Activated CD8-positive, alpha-beta memory T cell treated with anti-CD3 and anti-CD28 coated beads for 1 hour (primary cell): ENCODE measurements at regions not wholly inside any gene's neighbourhood (a gene's known extent, or its start where the extent isn't known, plus 50 kb on each side); places are given as distances from the start of the nearest gene placed in this dataset.

ENCODE experiments used
- DNase-seq, 2 donors: peaks; one replicate each; pipeline ENCODE4 v3.0.0-alpha.2; 2020; ENCODE audit warnings: low read depth in 1 of 2; ENCODE audit errors: extremely low read depth in 1 of 2

- DNase-seq, result no peak
Observed at GRCh38 chr20:50297498-50298376, 107.1 kb downstream of the CEBPB start.

DNA sequence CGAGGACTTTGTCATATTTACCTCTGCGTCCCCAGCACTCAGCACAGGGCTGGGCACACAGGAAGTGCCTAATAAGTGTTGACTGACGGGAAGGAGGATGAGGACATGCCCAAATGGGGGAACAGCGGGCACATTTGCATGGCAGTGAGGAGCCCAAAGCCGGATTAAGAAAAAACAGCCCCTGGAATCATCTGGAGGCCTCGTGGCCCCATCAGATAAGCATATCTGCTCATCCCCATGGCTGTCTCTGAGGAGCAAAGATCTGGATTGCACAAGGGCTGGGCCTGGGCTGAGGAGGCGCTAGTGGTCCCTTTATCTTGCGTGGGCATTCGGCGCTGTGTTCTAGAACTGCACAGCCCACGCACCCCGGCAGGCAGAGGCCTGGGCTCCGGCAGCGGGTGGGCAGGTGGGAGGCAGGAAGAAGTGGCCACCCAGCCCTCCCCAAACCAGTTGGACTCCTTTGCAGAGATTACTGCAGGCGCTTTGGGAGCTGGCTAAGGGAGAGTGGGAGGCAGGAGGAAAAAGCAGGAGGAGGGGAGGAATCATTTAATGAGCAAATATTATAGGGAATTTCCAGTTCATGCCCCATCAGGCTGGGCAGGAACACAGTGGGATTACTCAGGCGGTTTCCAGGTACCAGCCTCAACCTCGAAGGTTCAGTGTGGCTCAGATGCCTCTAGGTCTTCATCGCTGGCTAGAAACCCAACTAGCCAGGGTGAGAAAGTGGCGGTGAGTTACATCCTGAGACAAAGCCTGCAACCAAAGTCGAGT is 108.1 kb downstream of the CEBPB start:
- no peak for DNase-seq

- no peak for DNase-seq
Observed at GRCh38 chr20:50299325-50299629, 108.6 kb downstream of the CEBPB start.

GRCh38 chr20:50301165-50301564 is 110.5 kb downstream of the CEBPB start:
- no peak for DNase-seq

DNA sequence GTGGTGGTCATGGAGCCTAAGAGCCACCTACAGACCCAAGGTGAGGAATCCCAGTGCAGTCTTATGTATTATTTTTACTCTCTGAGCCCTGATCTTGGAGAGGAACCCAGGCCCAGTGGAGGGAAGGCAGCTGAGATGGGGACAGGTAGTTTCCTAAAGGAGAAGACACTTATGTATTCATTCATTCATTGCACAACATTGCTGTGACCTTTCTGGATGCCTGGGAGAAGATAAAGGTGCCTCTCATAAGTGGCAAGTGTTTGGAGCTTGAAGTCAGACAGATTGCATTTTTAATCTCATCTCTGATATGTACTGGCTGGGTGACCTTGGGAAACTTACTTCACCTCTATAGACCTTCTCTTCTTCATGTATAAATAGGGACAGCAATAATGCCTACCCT is 111.1 kb downstream of the CEBPB start:
- DNase-seq, result no peak

DNA sequence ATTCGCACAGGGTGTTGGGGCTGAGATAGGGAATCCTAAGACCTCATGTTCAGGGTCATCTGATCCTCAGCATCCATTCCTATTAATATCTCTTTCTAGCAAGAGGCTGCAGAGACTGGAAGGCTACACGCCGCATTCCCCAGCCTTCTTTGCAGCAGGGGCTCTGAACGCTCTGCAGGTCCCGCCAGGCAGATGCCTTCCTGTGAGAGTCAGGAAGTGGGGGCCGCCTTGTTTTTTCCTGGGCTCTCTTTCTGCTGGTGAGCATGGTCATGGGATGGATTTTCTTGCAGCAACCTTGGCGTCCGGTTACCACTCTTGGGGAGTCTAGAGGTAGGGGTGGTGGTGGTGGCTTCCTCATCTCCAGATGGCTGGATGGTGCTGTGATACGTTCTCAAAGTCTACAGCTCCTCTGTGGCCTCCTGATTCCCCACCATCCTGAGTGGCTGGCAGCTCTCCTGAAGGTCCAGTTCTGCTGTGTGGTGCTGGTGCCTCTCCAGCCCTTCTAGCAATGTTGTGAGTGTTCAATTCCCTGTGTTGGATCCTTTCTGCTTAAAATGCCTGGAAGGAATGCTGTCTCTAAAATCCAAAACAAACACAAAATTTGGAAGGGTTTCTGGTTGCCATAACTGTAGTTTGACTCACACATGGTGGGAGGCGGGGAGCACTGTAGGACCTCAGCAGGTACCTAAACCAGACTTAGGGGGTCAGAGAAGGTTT is 111.9 kb downstream of the CEBPB start:
- DNase-seq, result no peak

GRCh38 chr20:50303573-50304500 is 113.2 kb downstream of the CEBPB start:
- DNase-seq, result no peak

DNA sequence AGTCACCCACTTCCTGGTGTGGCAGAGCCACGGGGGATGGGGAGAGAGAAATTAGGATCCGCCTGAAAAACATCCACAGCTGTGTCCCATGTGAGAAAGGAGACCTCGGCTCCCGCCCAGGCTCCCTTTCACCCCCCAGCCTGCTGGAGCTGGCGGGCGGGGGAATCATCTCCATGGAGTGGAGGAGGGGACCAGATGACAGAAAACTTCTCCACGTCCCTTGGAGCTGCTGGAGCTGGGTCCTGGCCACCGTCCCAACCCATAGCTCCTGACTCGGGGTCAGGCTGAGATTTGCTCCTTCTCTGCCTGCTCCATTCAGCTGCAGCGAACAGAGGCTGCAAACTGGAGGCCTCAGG is 113.8 kb downstream of the CEBPB start:
- DNase-seq, result no peak

- DNase-seq, result no peak
Observed at GRCh38 chr20:50304923-50305635, 114.4 kb downstream of the CEBPB start.

DNA sequence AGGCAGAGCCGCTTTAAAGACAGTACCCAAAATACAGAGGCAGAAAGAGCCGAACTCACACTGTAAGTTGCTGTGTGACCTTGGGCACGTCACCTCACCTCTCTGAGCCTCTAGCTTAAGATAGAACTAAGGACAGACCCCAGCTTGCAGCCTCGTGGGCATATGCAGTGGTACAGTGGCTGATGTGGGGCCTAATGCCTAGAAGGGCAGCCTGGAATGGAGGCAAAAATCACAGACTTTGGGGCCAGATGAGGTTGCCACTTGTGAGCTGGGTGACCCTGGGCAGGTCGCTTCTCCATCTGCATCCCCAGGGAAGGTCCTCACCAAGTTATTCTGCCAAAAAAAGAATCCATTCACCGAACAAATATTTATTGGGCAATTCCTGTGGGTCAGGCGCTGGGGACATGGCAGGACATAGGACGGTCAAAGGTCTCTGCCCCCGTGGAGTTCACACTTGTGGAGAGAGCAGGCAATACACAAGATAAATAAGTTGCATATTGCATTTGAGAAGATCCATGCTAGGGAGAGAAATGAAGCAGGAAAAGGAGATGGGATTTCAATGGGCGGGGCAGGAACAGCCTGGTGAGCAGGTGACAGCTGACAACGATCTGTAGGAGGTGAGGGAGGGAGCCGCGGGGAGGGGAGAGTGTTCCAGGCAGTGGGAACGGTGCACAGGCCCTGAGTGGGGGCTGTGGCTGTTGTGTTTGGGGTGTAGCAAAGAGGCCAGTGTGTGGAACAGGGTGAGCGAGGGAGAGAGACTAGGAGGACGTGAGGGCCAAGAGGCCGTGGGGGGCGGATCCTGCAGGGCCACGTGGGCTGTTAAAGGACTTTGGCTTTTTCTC is 115.2 kb downstream of the CEBPB start:
- no peak for DNase-seq

- no peak for DNase-seq
Observed at GRCh38 chr20:50306478-50307423, 116.1 kb downstream of the CEBPB start.

GRCh38 chr20:50308166-50308512 is 117.5 kb downstream of the CEBPB start:
- DNase-seq, result no peak

DNA sequence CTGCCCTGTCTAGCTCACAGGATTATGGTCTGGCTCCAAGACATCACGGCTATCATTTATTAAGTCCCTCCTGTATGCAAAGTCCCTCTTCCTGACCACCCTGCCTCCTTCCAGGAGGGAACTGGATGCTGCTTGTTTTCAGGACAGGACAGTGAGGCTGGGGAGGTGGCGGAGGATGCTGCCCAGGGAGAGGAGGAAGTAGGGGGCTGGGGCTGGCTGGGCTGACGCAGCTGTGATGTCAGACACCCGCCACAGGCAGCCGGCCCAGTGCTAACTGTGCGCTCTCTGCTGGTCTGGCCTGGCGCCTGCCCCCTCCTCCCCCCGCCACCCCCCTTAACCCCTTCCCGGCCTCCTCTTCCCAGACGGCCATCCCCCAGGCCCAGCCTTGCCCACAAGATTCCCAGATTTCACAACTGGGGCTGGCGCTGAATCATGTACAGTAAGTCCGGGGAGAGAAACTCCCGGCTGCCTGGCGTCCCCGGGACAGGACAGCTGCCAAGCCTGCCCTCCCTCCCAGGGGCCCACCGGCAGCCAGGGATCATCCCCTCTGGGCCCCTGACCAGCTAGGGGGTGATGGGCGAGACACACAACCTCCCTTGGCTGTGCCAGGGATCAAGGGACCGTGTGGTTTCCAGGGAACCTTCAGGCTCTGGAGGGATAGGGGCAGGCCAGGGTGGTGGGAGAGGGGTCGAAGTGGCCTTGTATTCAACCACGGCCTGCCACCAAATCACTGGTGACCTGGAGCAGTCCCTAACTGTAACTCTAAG is 118.1 kb downstream of the CEBPB start:
- DNase-seq, result no peak

GRCh38 chr20:50309280-50309763 is 118.7 kb downstream of the CEBPB start:
- no peak for DNase-seq

DNA sequence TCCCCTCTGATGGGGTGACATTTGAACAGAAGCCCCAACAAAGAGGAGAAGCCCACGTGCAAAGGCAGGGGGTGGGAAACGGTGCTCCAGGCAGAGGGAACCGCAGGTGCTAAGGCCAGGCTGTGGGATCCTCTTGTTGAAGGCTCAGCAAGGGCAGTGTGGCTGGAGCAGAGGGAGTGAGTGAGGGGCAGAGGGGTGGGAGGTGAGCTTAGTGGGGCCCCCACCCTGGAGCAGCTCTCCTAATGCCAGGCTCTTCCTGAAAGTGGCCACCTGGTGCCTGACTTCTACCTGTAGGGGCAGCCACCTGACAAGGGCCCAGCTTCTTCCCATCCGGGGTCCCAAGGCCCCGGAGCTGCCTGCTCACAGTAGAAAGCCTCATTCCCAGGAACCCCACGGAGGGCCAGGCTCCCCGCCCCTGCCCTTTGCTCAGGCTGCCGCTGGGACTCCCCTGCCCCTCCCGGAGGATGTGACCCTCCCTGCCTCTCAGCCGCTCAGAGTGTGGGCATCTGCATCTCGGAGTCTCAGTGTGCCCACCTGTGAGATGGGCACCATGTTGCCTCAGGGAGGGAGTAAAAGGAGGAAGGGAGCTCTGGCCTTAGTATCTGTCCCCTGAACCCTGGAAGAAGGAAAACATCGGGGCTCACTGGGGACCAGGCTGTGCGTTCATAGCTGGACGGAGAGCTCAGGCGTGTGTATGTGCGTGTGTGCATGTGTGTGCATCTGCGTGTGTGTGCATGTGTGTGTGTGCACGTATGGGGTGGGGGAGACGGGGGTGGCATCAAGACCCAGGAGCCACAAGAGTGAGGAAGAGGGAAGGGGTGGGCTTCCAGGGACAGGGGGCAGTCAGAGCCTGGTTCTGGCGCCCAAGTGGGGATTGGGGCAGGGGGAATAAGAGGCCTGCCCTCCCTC is 119.4 kb downstream of the CEBPB start:
- no peak for DNase-seq

- DNase-seq, result no peak
Observed at GRCh38 chr20:50310673-50311051, 120.0 kb downstream of the CEBPB start.
